ENCODE measurements at regions not wholly inside any gene's neighbourhood (a gene's known extent, or its start where the extent isn't known, plus 50 kb on each side); places are given as distances from the start of the nearest gene placed in this dataset.

DNA sequence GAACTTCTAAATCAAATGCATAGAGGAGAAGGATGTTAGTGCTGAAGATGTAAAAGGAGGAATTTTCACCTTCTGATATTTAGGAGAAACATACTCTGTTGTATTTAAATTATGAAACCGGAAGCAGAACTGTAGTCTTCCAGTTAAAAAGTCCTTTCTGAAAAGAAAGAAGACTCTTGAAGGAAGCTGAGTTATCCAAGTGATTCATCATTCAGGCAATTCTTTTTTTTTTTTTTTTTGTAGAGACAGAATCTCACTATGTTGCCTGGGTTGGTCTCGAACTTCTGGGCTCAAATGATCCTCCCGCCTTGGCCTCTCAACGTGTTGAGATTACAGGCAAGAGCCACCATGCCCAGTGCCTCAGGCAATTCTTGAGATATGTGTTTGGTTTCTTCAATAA is 424.8 kb upstream of the TPM1 start:
- H3K36me3 ChIP-seq (replicated peaks; ENCODE audit: insufficient read depth, low read depth), result no peaks in the 10 kb centered on the region
- TF ChIP-seq EZH2 (IDR thresholded peaks at IDR 0.05; ENCODE audit: borderline replicate concordance), result no peak
- TF ChIP-seq, protein P1, sequence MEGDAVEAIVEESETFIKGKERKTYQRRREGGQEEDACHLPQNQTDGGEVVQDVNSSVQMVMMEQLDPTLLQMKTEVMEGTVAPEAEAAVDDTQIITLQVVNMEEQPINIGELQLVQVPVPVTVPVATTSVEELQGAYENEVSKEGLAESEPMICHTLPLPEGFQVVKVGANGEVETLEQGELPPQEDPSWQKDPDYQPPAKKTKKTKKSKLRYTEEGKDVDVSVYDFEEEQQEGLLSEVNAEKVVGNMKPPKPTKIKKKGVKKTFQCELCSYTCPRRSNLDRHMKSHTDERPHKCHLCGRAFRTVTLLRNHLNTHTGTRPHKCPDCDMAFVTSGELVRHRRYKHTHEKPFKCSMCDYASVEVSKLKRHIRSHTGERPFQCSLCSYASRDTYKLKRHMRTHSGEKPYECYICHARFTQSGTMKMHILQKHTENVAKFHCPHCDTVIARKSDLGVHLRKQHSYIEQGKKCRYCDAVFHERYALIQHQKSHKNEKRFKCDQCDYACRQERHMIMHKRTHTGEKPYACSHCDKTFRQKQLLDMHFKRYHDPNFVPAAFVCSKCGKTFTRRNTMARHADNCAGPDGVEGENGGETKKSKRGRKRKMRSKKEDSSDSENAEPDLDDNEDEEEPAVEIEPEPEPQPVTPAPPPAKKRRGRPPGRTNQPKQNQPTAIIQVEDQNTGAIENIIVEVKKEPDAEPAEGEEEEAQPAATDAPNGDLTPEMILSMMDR (IDR thresholded peaks at IDR 0.05; ENCODE audit: poor library complexity), result no peak
- TF ChIP-seq EZH2phosphoT487 (IDR thresholded peaks at IDR 0.05; ENCODE audit: low read depth, severe bottlenecking, unreplicated experiment), result no peak
- peaks cover 43% of the 10 kb centered on the region for H3K79me2 ChIP-seq
- H3K9me3 ChIP-seq (ENCODE audit: low read depth), result no peaks in the 10 kb centered on the region
- H4K20me1 ChIP-seq (ENCODE audit: insufficient read depth, poor library complexity, severe bottlenecking), result no peaks in the 10 kb centered on the region
- WGBS (ENCODE audit: low lambda C conversion rate, missing lambda C conversion rate), result 96% methylated on average over 4 of the region's 4 CpGs
- no peaks in the 10 kb centered on the region for H3K9me2 ChIP-seq (replicated peaks; ENCODE audit: insufficient read depth)
- peak overlapping the region; percentile 38 for H3K27ac ChIP-seq
- H3K4me2 ChIP-seq, result no peak overlapping the region
- no peak overlapping the region for H3K4me3 ChIP-seq
- H3K27me3 ChIP-seq, result no peaks in the 10 kb centered on the region
- H3K4me1 ChIP-seq (ENCODE audit: insufficient read depth), result peaks cover 20% of the 10 kb centered on the region
- DNase-seq (ENCODE audit: low spot score), result no peak
- no peak overlapping the region for H2AFZ ChIP-seq

DNA sequence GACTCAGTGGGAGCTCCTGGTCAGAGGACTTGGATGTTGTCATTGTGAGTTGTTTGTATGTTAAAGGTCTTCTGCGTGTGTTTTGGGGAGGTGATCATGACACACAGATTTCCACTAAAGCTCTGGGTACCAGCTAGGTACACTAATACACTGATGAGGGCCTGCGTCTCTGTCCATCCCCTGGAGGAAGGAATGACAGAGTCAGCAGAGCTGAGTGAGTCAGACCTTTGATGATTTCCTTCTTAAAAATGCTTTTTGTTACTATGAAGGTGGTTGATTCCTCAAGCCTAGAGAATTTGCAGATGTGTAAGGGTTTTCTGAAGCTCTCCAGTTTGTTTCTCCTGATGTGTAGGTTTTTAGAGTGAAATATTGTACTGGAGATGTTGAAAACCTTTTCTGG is 424.1 kb upstream of the TPM1 start:
- no peaks in the 10 kb centered on the region for H3K36me3 ChIP-seq (replicated peaks; ENCODE audit: insufficient read depth, low read depth)
- no peaks in the 10 kb centered on the region for H3K27me3 ChIP-seq
- H2AFZ ChIP-seq, result no peak overlapping the region
- no peak overlapping the region for H3K4me3 ChIP-seq
- 53% methylated on average over 2 of the region's 2 CpGs for WGBS (ENCODE audit: low lambda C conversion rate, missing lambda C conversion rate)
- H3K79me2 ChIP-seq, result peaks cover 37% of the 10 kb centered on the region
- peak overlapping the region; percentile 38 for H3K27ac ChIP-seq
- TF ChIP-seq, protein P1 (IDR thresholded peaks at IDR 0.05; ENCODE audit: poor library complexity), result peak; percentile 16
- TF ChIP-seq EZH2 (IDR thresholded peaks at IDR 0.05; ENCODE audit: borderline replicate concordance), result no peak
- H4K20me1 ChIP-seq (ENCODE audit: insufficient read depth, poor library complexity, severe bottlenecking), result no peaks in the 10 kb centered on the region
- peaks cover 20% of the 10 kb centered on the region for H3K4me1 ChIP-seq (ENCODE audit: insufficient read depth)
- DNase-seq (ENCODE audit: low spot score), result peak; percentile 41
- H3K9me2 ChIP-seq (replicated peaks; ENCODE audit: insufficient read depth), result no peaks in the 10 kb centered on the region
- H3K9me3 ChIP-seq (ENCODE audit: low read depth), result no peaks in the 10 kb centered on the region
- H3K4me2 ChIP-seq, result no peak overlapping the region

DNA sequence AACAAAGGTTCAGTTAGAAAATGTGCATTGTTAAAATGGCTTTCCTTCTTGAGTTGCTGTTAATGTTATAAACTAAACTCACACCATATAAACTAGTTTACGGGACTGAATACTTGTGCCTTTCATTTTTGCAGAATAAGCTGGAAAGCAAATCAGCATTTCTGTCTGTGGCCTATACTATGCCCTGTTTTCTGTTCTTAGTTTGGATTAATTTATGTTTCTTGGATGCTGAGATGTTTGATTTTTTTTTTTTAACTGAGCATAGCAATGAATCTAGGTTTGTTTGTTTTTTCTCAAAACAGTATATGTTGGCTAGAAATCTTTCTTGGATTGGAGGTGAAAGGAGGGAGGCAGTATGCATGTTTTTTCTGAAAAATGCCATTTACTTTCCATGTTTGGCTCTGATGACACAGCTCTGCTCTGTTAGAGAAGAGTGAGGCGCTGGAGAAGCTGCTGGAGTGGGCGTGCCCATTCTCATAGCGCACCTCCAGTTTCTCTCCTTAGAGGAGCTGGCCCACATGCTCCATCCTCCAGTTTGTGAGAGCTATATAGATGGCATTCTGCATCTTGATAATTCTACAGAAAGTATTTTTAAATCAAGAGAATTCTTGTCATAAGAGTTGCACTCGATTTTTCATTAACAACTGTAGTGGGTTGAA is 423.6 kb upstream of the TPM1 start:
- no peaks in the 10 kb centered on the region for H3K36me3 ChIP-seq (replicated peaks; ENCODE audit: insufficient read depth, low read depth)
- TF ChIP-seq, protein P1 (IDR thresholded peaks at IDR 0.05; ENCODE audit: poor library complexity), result no peak
- TF ChIP-seq EZH2 (IDR thresholded peaks at IDR 0.05; ENCODE audit: borderline replicate concordance), result no peak
- TF ChIP-seq EZH2phosphoT487 (IDR thresholded peaks at IDR 0.05; ENCODE audit: low read depth, severe bottlenecking, unreplicated experiment), result no peak
- no peaks in the 10 kb centered on the region for H3K9me2 ChIP-seq (replicated peaks; ENCODE audit: insufficient read depth)
- H2AFZ ChIP-seq, result no peak overlapping the region
- no peaks in the 10 kb centered on the region for H3K9me3 ChIP-seq (ENCODE audit: low read depth)
- no peaks in the 10 kb centered on the region for H3K27me3 ChIP-seq
- H4K20me1 ChIP-seq (ENCODE audit: insufficient read depth, poor library complexity, severe bottlenecking), result no peaks in the 10 kb centered on the region
- H3K4me3 ChIP-seq, result no peak overlapping the region
- H3K4me2 ChIP-seq, result no peak overlapping the region
- 88% methylated on average over 5 of the region's 5 CpGs for WGBS (ENCODE audit: low lambda C conversion rate, missing lambda C conversion rate)
- peak overlapping the region; percentile 38 for H3K27ac ChIP-seq
- H3K4me1 ChIP-seq (ENCODE audit: insufficient read depth), result peaks cover 21% of the 10 kb centered on the region
- DNase-seq (ENCODE audit: low spot score), result no peak
- peaks cover 36% of the 10 kb centered on the region for H3K79me2 ChIP-seq
